Endometrium (tissue), 2 donors: ENCODE measurements at regions not wholly inside any gene's neighbourhood (a gene's known extent, or its start where the extent isn't known, plus 50 kb on each side); places are given as distances from the start of the nearest gene placed in this dataset.
"Not testable (repeated sequence)": the region's sequence is repeated elsewhere in the genome, so short reads cannot be mapped to it uniquely, and the experiment has no call there.

Experiments
- FAIRE-seq: peaks from 2 replicates; lab custom pipeline; 2012; peaks lifted over from hg19 to GRCh38; lab: Jason Lieb, UNC
- donor health status: control.
- donor health status: control.

- no peak for FAIRE-seq
These were observed 191.8 kb downstream of the TMEM200A start for GRCh38 chr6:130557481-130558112.

GRCh38 chr6:130558131-130558530, 192.3 kb downstream of the TMEM200A start:
- FAIRE-seq = no peak

- no peak for FAIRE-seq
These were observed 193.3 kb downstream of the TMEM200A start for GRCh38 chr6:130559166-130559565.

- no peak for FAIRE-seq
These were observed 194.4 kb downstream of the TMEM200A start for GRCh38 chr6:130560231-130560630.

- not testable (repeated sequence) for FAIRE-seq
These were observed 195.3 kb downstream of the TMEM200A start for GRCh38 chr6:130561159-130561558.

- no peak for FAIRE-seq
These were observed 199.9 kb downstream of the TMEM200A start for GRCh38 chr6:130565696-130566095.

- FAIRE-seq = peak; percentile 80
These were observed 208.3 kb downstream of the TMEM200A start for GRCh38 chr6:130574146-130574545.

GRCh38 chr6:130575557-130575956, 209.7 kb downstream of the TMEM200A start:
- no peak for FAIRE-seq

- no peak for FAIRE-seq
These were observed 210.2 kb downstream of the TMEM200A start for GRCh38 chr6:130575971-130576370.

- no peak for FAIRE-seq
These were observed 211.5 kb downstream of the TMEM200A start for GRCh38 chr6:130577178-130577919.

GRCh38 chr6:130578713-130579112, 212.9 kb downstream of the TMEM200A start:
- FAIRE-seq = no peak

- no peak for FAIRE-seq
These were observed 217.5 kb downstream of the TMEM200A start for GRCh38 chr6:130583268-130583667.

GRCh38 chr6:130585587-130585986, 219.8 kb downstream of the TMEM200A start:
- FAIRE-seq = no peak

- FAIRE-seq = no peak
These were observed 222.1 kb downstream of the TMEM200A start for GRCh38 chr6:130587778-130588520.

GRCh38 chr6:130593200-130593599, 227.4 kb downstream of the TMEM200A start:
- FAIRE-seq = no peak

- no peak for FAIRE-seq
These were observed 228.1 kb downstream of the TMEM200A start for GRCh38 chr6:130593948-130594347.

- no peak for FAIRE-seq
These were observed 228.9 kb upstream of the SMLR1 start for GRCh38 chr6:130598021-130598989.

GRCh38 chr6:130600880-130601341, 226.3 kb upstream of the SMLR1 start:
- FAIRE-seq = no peak

- peak; percentile 80 for FAIRE-seq
These were observed 224.9 kb upstream of the SMLR1 start for GRCh38 chr6:130602151-130602770.

GRCh38 chr6:130603391-130603790, 223.8 kb upstream of the SMLR1 start:
- no peak for FAIRE-seq

- FAIRE-seq = peak; percentile 96
These were observed 222.3 kb upstream of the SMLR1 start for GRCh38 chr6:130604841-130605399.
